ENCODE measurements at regions not wholly inside any gene's neighbourhood (a gene's known extent, or its start where the extent isn't known, plus 50 kb on each side); places are given as distances from the start of the nearest gene placed in this dataset.

- H3K36me3 ChIP-seq (ENCODE audit: control insufficient read depth, insufficient read depth, low read length) = no peaks in the 10 kb centered on the region
These were observed 409.7 kb upstream of the PIK3C3 start for GRCh38 chr18:41545091-41545888.

DNA sequence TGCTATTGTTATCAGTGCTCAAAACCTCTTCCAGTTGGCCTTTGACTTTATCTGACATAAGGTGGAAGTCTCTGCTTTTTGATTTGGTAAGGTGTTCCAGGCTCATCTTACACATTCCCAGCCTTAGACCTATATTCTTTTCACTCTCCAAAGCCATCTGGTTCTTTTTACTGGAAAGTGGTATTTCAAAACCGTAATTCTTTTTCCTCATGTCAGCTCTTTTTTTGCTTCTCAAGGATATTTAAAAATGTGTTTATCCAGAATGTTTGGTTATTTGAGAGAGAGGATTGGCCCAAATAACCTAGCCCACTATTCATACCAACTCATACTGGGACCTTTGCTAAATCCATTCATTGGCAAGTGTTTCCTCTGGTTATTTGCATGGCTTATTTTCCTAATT is 411.2 kb upstream of the PIK3C3 start:
- DNase-seq (ENCODE audit: low read depth) = no peak
- no peaks in the 10 kb centered on the region for H3K27me3 ChIP-seq (ENCODE audit: control insufficient read depth, insufficient read depth, low read length)
- TF ChIP-seq, protein P1, sequence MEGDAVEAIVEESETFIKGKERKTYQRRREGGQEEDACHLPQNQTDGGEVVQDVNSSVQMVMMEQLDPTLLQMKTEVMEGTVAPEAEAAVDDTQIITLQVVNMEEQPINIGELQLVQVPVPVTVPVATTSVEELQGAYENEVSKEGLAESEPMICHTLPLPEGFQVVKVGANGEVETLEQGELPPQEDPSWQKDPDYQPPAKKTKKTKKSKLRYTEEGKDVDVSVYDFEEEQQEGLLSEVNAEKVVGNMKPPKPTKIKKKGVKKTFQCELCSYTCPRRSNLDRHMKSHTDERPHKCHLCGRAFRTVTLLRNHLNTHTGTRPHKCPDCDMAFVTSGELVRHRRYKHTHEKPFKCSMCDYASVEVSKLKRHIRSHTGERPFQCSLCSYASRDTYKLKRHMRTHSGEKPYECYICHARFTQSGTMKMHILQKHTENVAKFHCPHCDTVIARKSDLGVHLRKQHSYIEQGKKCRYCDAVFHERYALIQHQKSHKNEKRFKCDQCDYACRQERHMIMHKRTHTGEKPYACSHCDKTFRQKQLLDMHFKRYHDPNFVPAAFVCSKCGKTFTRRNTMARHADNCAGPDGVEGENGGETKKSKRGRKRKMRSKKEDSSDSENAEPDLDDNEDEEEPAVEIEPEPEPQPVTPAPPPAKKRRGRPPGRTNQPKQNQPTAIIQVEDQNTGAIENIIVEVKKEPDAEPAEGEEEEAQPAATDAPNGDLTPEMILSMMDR (IDR thresholded peaks at IDR 0.05; ENCODE audit: insufficient read depth, low read length, poor library complexity, severe bottlenecking) = no peak
- no peak overlapping the region for H3K4me3 ChIP-seq (ENCODE audit: low read depth, low read length)
- no peaks in the 10 kb centered on the region for H3K36me3 ChIP-seq (ENCODE audit: control insufficient read depth, insufficient read depth, low read length)

More at GRCh38 chr18:41545091-41545888, 409.7 kb upstream of the PIK3C3 start:
- DNase-seq (ENCODE audit: low read depth) = no peak
- H3K27me3 ChIP-seq (ENCODE audit: control insufficient read depth, insufficient read depth, low read length) = no peaks in the 10 kb centered on the region
- H3K4me3 ChIP-seq (ENCODE audit: low read depth, low read length) = no peak overlapping the region
- TF ChIP-seq, protein P1 (IDR thresholded peaks at IDR 0.05; ENCODE audit: insufficient read depth, low read length, poor library complexity, severe bottlenecking) = no peak

DNA sequence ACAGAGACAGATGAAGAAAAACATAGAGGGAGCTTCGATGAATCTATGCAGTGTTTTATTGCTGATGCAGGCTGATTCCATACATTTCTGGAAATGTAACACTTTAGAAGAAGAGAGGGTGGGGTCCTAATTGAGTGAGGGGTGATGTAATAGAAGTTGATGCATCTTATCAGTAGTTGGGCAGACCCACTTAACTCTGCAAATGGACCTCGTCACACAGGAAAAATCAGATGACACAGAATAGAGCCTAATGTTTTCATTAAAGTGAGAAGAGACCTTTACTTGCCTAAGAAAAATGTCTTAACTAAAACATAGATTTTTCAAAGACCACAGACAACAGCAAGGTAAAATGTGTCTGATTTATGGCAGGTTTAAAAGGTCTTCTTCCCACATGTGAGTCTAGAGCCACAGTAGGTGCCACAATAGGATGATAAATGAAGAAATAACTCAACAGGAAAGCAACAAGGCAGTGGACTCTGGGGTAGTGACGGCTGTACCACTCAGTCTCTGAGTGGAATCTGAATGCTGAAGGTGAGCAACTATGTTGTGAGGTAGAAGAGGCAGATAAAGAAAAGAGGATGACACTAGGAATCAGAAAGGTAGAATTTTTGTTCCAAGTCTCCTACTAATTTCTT is 414.7 kb upstream of the PIK3C3 start:
- TF ChIP-seq, protein P1 (IDR thresholded peaks at IDR 0.05; ENCODE audit: insufficient read depth, low read length, poor library complexity, severe bottlenecking) = no peak
- Histone ChIP-seq H3K36me3 (ENCODE audit: control insufficient read depth, insufficient read depth, low read length) (no peaks in the 10 kb centered on the region), H3K4me3 (ENCODE audit: low read depth, low read length) (no peak overlapping the region), H3K27me3 (ENCODE audit: control insufficient read depth, insufficient read depth, low read length) (no peaks in the 10 kb centered on the region)
- DNase-seq (ENCODE audit: low read depth) = no peak

GRCh38 chr18:41538751-41539150 is 416.3 kb upstream of the PIK3C3 start:
- Histone ChIP-seq H3K27me3 (ENCODE audit: control insufficient read depth, insufficient read depth, low read length) (no peaks in the 10 kb centered on the region), H3K4me3 (ENCODE audit: low read depth, low read length) (no peak overlapping the region), H3K36me3 (ENCODE audit: control insufficient read depth, insufficient read depth, low read length) (no peaks in the 10 kb centered on the region)
- no peak for DNase-seq (ENCODE audit: low read depth)
- TF ChIP-seq, protein P1 (IDR thresholded peaks at IDR 0.05; ENCODE audit: insufficient read depth, low read length, poor library complexity, severe bottlenecking) = no peak

- Histone ChIP-seq H3K36me3 (ENCODE audit: control insufficient read depth, insufficient read depth, low read length) (no peaks in the 10 kb centered on the region), H3K27me3 (ENCODE audit: control insufficient read depth, insufficient read depth, low read length) (no peaks in the 10 kb centered on the region), H3K4me3 (ENCODE audit: low read depth, low read length) (no peak overlapping the region)
- TF ChIP-seq, protein P1 (IDR thresholded peaks at IDR 0.05; ENCODE audit: insufficient read depth, low read length, poor library complexity, severe bottlenecking) = no peak
- no peak for DNase-seq (ENCODE audit: low read depth)
These were observed 417.4 kb upstream of the PIK3C3 start for GRCh38 chr18:41537666-41538065.

Measured in kidney epithelial cell (primary cell).